Kidney epithelial cell (primary cell): ENCODE measurements at regions not wholly inside any gene's neighbourhood (a gene's known extent, or its start where the extent isn't known, plus 50 kb on each side); places are given as distances from the start of the nearest gene placed in this dataset.

Experiments used
- DNase-seq: peaks from one replicate; pipeline ENCODE4 v3.0.0-alpha.2; 2010; ENCODE audit warnings: low read depth
- H3K27me3 ChIP-seq: 2 replicates; pipeline ENCODE4 v1.6.0; 2011; ENCODE audit warnings: low read length; ENCODE audit not compliant: control insufficient read depth, insufficient read depth
- H3K36me3 ChIP-seq: 2 replicates; pipeline ENCODE4 v1.5.1; 2011; ENCODE audit warnings: low read length; ENCODE audit not compliant: control insufficient read depth, insufficient read depth
- H3K4me3 ChIP-seq: 2 replicates; pipeline ENCODE4 v1.5.1; 2011; ENCODE audit warnings: low read depth, mild to moderate bottlenecking, control low read depth, low read length
- TF ChIP-seq, protein P1 (sequence below): IDR thresholded peaks from 2 replicates; pipeline ENCODE4 v1.5.1; 2011; ENCODE audit warnings: mild to moderate bottlenecking, moderate library complexity, low read length, control low read depth, inconsistent platforms; ENCODE audit not compliant: insufficient read depth, poor library complexity, severe bottlenecking

DNA sequence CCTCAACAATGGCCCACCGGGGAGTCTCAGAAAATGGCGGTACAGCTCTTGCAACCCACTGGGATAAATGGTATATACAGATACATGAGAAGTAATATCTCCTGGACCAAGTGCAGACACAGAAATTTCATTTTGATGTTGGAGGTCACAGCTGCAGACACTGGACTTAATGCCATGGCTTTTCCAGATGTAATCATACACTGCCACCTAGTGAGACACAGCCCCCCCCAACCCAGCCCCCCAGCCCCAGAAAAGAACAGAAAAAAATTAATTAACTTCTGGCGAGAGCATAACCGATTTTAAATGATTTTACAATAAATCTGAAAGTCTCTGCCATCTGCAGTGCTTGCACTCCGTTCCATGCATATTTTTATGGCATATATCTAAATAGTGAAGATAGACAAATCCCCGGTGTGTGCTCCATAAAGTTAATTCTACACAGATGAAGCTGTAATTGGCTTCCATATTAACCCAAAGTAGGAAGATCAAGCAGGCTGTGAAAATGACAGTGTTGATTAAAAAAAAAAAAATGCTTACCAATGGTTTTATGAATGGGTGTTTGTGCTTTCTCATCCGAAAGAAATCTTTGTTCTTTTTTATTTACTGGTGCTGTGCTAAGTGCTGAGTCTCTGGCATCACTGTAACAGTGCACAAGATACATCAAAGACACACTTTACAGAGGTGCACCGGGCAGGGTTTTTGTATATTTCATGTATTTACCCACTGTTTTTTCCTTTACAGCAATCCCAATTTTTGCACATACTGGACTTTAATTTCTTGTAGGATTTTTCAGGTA lies 804.1 kb downstream of the TFAP2A start:
- no peak for DNase-seq
- H3K27me3 ChIP-seq, result no peaks in the 10 kb centered on the region
- H3K4me3 ChIP-seq, result no peak overlapping the region
- no peaks in the 10 kb centered on the region for H3K36me3 ChIP-seq
- TF ChIP-seq, protein P1, sequence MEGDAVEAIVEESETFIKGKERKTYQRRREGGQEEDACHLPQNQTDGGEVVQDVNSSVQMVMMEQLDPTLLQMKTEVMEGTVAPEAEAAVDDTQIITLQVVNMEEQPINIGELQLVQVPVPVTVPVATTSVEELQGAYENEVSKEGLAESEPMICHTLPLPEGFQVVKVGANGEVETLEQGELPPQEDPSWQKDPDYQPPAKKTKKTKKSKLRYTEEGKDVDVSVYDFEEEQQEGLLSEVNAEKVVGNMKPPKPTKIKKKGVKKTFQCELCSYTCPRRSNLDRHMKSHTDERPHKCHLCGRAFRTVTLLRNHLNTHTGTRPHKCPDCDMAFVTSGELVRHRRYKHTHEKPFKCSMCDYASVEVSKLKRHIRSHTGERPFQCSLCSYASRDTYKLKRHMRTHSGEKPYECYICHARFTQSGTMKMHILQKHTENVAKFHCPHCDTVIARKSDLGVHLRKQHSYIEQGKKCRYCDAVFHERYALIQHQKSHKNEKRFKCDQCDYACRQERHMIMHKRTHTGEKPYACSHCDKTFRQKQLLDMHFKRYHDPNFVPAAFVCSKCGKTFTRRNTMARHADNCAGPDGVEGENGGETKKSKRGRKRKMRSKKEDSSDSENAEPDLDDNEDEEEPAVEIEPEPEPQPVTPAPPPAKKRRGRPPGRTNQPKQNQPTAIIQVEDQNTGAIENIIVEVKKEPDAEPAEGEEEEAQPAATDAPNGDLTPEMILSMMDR, result peak; percentile 12

DNA sequence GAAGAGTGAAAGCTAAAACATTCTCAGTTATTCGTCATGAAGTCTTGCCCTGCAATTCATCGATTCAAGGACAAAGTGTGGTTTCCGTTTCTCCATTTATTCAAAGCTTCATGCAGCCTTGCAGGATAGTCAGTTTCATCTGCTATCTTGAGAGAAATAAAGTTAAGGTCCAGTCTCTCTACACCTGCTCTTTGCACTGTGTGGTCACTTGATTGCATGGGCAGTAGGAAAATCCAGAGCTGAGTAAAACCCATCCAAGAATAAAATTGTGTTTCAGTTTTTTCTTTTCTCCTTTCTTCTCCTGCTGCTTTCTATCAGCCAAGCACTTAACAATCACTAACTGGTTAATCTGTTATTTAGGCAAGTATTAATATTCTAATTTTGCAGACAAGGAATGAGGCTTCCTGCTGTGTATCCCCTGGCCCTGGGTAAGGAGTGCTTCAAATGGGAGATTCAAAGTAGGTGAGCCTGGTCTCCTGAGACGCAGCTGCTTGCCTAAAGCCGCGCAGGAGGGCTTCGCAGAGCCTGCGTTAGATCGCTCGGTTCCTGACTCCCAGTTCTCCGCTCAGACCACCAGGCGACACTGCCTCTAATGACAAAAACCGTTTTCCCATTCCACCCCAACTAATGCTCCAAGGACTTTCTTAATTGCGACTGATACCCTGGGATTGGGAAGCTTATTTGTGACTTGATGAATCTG lies 808.3 kb downstream of the TFAP2A start:
- Histone ChIP-seq H3K4me3 (no peak overlapping the region), H3K36me3 (no peaks in the 10 kb centered on the region), H3K27me3 (no peaks in the 10 kb centered on the region)
- TF ChIP-seq, protein P1, result no peak
- no peak for DNase-seq

DNA sequence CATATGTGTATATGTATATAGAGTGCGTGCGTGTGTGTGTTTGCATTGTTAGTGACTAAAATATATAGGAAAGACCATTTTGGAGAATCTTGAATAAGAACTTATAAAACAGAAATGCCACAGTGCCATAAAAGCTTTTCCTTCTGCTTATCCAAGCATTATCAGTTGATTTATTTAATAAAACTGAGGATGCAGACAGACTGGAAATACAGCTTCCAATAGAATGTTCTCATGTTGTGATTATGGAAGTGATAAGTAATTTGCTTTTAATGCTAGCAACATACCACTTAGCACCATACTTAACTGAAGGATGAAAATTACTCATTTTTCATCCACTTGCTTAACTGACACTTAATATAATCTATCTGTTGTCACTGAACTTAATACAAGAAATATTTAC lies 820.1 kb downstream of the TFAP2A start:
- Histone ChIP-seq H3K4me3 (no peak overlapping the region), H3K27me3 (no peaks in the 10 kb centered on the region), H3K36me3 (no peaks in the 10 kb centered on the region)
- TF ChIP-seq, protein P1, result no peak
- DNase-seq, result no peak

DNA sequence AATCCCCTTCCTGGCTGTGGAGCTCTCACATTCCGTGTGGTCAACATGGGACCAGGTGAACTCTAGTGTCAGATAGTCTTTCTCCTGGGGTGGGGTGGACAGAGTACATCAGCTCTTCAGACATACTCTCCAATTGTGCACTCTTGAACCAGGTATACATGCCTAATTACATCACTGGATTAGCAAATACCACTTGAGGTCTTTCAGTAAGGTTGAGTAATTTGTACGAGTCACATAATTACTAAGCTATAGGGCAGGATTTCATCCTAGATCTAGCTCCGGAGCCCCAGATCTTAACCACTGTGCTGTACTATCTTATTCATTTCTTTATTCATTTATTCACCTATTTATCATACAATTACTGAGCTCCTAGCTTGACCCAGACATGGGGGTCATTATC lies 821.3 kb downstream of the TFAP2A start:
- DNase-seq, result no peak
- TF ChIP-seq, protein P1, result no peak
- Histone ChIP-seq H3K4me3 (no peak overlapping the region), H3K36me3 (no peaks in the 10 kb centered on the region), H3K27me3 (no peaks in the 10 kb centered on the region)

DNA sequence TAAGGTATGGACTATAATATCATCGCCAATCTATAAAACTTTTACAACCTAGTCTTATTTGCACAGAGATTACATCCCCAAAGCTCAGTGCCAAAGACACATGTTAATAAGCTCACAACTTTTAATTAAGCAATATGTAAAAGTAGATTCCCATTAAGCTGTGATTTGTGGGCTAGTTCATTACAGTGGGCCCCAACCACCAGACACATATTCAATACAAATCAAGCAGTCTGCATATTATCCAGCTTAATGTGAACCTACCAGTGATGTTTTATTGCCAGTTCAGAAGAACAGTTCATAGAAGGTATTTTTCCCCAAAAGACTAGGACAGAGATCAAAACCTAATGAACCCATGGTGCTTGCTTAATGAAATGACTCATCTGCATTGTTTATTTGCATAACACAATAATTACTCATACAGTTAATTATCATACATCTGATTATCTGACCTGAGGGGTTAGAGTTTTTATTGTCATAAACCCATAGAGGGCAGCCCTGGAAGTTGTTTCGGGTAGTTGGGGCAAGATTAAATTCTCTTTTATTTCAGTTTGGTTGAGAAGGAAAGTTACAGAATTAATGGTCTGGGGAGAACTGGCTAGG lies 831.0 kb downstream of the TFAP2A start:
- H3K4me3 ChIP-seq, result no peak overlapping the region
- no peak for DNase-seq
- TF ChIP-seq, protein P1, result no peak
- H3K36me3 ChIP-seq, result no peaks in the 10 kb centered on the region
- H3K27me3 ChIP-seq, result no peaks in the 10 kb centered on the region
